Heart left ventricle (tissue), 13 donors: ENCODE measurements at regions not wholly inside any gene's neighbourhood (a gene's known extent, or its start where the extent isn't known, plus 50 kb on each side); places are given as distances from the start of the nearest gene placed in this dataset.

Experiments used
- CTCF ChIP-seq, 12 donors: fragments of 200-600 bp; sonication (generic) in 4 of 12; IDR thresholded peaks; one replicate each; pipeline versions ENCODE4 v1.5.0 to v1.8.0; 2018 to 2022; ENCODE audit warnings: antibody characterized with exemption in 12 of 12, mild to moderate bottlenecking in 5 of 12
- POLR2A ChIP-seq, 2 donors: fragments of 450-650 bp; IDR thresholded peaks; one replicate each; pipeline ENCODE4 v1.6.1; 2017; ENCODE audit warnings: antibody characterized with exemption in 2 of 2, mild to moderate bottlenecking in 2 of 2, moderate library complexity in 2 of 2
- donor health status: ischemic (EF 13 %, LVEDD 7.1; RV severe dilation, severe dysfunction).
- donor health status: DM: no; HTN: yes; CAD: no.
- donor health status: DM: no; HTN: no; CAD: no.
- donor health status: ischemic (EF 25% LVEDD 6.9; RV normal size, moderate dysfunction).
- donor health status: ischemic (EF 25% LVEDD 5.7; RV mildly dilated, moderate dysfunction).
- donor health status: ischemic (EF 35%, LVEDD 5.7; RV mildly dilated, moderate dysfunction).
- donor health status: nonischemic (EF 11% LVEDD 7.7; RV severe dilation, severe dysfunction).
- donor health status: DM: yes; HTN: yes; CAD: no.
- donor health status: PGD.
- donor health status: ischemic (EF 29% LVEDD 5.4; RV normal size, mild dysfunction).
- donor health status: nonischemic (EF 23%, LVEDD 6.1; RV moderate dilation, normal function).

DNA sequence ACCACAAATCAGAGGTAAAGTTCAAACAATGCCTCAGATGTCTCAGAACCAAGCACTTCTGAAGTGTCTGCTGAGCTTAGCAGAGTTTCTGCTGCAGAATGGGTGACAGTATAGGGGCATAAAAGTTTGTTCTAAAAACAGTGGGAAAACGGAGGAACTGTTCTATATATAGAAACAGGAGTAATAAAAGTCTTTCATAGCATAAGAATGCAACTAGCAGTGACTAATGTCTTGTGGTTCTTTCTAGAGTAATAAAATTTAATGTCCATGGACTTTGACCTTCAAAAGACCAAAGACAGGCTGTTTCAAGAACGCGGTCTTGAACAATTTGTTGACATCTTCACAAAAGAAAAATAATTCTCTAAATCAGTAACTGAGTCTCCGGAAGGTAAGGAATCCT, 107.5 kb upstream of the FAR2 start:
- TF ChIP-seq CTCF (IDR thresholded peaks at IDR 0.05) = no peak
- TF ChIP-seq POLR2A (IDR thresholded peaks at IDR 0.05) = no peak
